ENCODE measurements at regions not wholly inside any gene's neighbourhood (a gene's known extent, or its start where the extent isn't known, plus 50 kb on each side); places are given as distances from the start of the nearest gene placed in this dataset.

DNA sequence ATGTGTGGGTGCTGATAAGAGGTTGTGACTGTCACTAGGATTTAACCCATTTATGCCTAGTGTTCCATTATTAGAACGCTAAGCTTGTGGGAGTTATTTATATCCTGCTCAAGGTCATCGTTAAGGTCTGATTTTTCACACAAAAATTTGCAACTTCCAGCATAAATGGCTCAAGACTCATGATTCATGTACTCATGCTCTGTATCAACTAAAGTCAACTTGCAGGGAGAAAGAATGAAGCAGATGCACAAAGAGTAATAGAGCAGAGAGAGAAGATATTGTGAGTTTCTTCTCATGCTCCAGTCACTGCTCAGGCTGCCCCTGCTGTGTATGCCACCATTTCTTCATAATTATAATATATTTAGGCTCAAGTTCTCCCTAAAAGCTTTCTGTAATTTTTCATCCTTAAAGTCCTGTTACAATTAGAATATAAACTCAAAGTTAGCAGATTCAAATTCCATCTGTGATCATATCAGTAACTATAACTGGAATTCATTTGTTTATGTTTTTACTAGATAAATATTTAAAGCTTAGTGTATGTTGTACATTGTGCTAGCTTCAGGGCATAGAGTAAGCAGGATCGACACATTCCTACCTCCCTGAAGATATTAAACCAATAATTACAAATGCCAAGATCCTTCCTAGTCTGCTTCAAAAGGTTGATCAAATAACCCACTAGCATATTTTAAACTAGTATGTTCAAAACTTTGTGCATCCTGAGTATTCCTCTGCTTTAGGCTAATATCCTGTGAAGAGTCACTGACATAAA is 136.7 kb downstream of the NUDT12 start:
- TF ChIP-seq, protein P1, sequence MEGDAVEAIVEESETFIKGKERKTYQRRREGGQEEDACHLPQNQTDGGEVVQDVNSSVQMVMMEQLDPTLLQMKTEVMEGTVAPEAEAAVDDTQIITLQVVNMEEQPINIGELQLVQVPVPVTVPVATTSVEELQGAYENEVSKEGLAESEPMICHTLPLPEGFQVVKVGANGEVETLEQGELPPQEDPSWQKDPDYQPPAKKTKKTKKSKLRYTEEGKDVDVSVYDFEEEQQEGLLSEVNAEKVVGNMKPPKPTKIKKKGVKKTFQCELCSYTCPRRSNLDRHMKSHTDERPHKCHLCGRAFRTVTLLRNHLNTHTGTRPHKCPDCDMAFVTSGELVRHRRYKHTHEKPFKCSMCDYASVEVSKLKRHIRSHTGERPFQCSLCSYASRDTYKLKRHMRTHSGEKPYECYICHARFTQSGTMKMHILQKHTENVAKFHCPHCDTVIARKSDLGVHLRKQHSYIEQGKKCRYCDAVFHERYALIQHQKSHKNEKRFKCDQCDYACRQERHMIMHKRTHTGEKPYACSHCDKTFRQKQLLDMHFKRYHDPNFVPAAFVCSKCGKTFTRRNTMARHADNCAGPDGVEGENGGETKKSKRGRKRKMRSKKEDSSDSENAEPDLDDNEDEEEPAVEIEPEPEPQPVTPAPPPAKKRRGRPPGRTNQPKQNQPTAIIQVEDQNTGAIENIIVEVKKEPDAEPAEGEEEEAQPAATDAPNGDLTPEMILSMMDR (IDR thresholded peaks at IDR 0.05) = no peak
- CTCF ChIA-PET = no interaction called here
- Histone ChIP-seq H3K4me3 (ENCODE audit: low read depth in 2 of 2, low read length in 2 of 2) (no peak overlapping the region), H3K9me3 (ENCODE audit: control insufficient read depth, insufficient read depth, low read depth, low read length) (no peaks in the 10 kb centered on the region), H3K4me1 (ENCODE audit: control insufficient read depth, insufficient read depth, low read length) (no peaks in the 10 kb centered on the region), H3K27me3 (ENCODE audit: control insufficient read depth, insufficient read depth, low read length) (no peaks in the 10 kb centered on the region), H3K27ac (ENCODE audit: low read length) (no peak overlapping the region), H3K36me3 (ENCODE audit: control insufficient read depth, insufficient read depth, low read length) (no peaks in the 10 kb centered on the region)
- ATAC-seq (no peak), DNase-seq (ENCODE audit: low read depth, low spot score) (no peak)
- POLR2A ChIA-PET = no interaction called here
- no TSS peak for BruUV-seq (replicated peaks)
- in situ Hi-C loops (cut with HindIII; ENCODE audit: low pct_unique_long_range_greater_than_20kb, low sequenced_read_pairs) (no loop called here), intact Hi-C loops (cut with micrococcal nuclease; ENCODE audit: unreplicated experiment) (no loop called here)

GRCh38 chr5:103424453-103425205 is 138.0 kb downstream of the NUDT12 start:
- CTCF ChIA-PET = no interaction called here
- H3K27ac ChIP-seq (ENCODE audit: low read length) = no peak overlapping the region
- no TSS peak for BruUV-seq (replicated peaks)

More at GRCh38 chr5:103424453-103425205, 138.0 kb downstream of the NUDT12 start:
- in situ Hi-C loops (cut with HindIII; ENCODE audit: low pct_unique_long_range_greater_than_20kb, low sequenced_read_pairs) = no loop called here
- Histone ChIP-seq H3K4me3 (ENCODE audit: low read depth in 2 of 2, low read length in 2 of 2) (no peak overlapping the region), H3K9me3 (ENCODE audit: control insufficient read depth, insufficient read depth, low read depth, low read length) (no peaks in the 10 kb centered on the region), H3K4me1 (ENCODE audit: control insufficient read depth, insufficient read depth, low read length) (no peaks in the 10 kb centered on the region), H3K27me3 (ENCODE audit: control insufficient read depth, insufficient read depth, low read length) (no peaks in the 10 kb centered on the region), H3K36me3 (ENCODE audit: control insufficient read depth, insufficient read depth, low read length) (no peaks in the 10 kb centered on the region; the same call in 1 of the 2 replicates)
- ATAC-seq (no peak), DNase-seq (ENCODE audit: low read depth, low spot score) (no peak)
- TF ChIP-seq, protein P1 (IDR thresholded peaks at IDR 0.05) = no peak
- TF ChIP-seq, protein P2, sequence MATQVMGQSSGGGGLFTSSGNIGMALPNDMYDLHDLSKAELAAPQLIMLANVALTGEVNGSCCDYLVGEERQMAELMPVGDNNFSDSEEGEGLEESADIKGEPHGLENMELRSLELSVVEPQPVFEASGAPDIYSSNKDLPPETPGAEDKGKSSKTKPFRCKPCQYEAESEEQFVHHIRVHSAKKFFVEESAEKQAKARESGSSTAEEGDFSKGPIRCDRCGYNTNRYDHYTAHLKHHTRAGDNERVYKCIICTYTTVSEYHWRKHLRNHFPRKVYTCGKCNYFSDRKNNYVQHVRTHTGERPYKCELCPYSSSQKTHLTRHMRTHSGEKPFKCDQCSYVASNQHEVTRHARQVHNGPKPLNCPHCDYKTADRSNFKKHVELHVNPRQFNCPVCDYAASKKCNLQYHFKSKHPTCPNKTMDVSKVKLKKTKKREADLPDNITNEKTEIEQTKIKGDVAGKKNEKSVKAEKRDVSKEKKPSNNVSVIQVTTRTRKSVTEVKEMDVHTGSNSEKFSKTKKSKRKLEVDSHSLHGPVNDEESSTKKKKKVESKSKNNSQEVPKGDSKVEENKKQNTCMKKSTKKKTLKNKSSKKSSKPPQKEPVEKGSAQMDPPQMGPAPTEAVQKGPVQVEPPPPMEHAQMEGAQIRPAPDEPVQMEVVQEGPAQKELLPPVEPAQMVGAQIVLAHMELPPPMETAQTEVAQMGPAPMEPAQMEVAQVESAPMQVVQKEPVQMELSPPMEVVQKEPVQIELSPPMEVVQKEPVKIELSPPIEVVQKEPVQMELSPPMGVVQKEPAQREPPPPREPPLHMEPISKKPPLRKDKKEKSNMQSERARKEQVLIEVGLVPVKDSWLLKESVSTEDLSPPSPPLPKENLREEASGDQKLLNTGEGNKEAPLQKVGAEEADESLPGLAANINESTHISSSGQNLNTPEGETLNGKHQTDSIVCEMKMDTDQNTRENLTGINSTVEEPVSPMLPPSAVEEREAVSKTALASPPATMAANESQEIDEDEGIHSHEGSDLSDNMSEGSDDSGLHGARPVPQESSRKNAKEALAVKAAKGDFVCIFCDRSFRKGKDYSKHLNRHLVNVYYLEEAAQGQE (IDR thresholded peaks at IDR 0.05; ENCODE audit: insufficient read depth in 1 of 2, low read depth in 2 of 2, low read length in 1 of 2) = no peak
- TF ChIP-seq SIN3A (IDR thresholded peaks at IDR 0.05; ENCODE audit: borderline replicate concordance, insufficient read depth, low read depth, low read length) (no peak), POLR2AphosphoS5 (IDR thresholded peaks at IDR 0.05; ENCODE audit: low read depth, low read length) (no peak), TCF7L2 (IDR thresholded peaks at IDR 0.05; ENCODE audit: low read depth, low read length) (no peak)
- POLR2A ChIA-PET = no interaction called here
- intact Hi-C loops (cut with micrococcal nuclease; ENCODE audit: unreplicated experiment) = no loop called here

Measured in Panc1 (cell line).